Epithelial cell of proximal tubule (primary cell): ENCODE measurements at regions not wholly inside any gene's neighbourhood (a gene's known extent, or its start where the extent isn't known, plus 50 kb on each side); places are given as distances from the start of the nearest gene placed in this dataset.
"Not testable (repeated sequence)": the region's sequence is repeated elsewhere in the genome, so short reads cannot be mapped to it uniquely, and the experiment has no call there.

Source experiments
- DNase-seq: peaks from one replicate; pipeline ENCODE4 v3.0.0-alpha.2; 2011; ENCODE audit warnings: low read depth
- H3K4me3 ChIP-seq: 2 replicates; pipeline ENCODE4 v1.5.1; 2011; ENCODE audit warnings: low read depth, mild to moderate bottlenecking, low read length
- TF ChIP-seq, protein P1 (sequence below): conservative IDR thresholded peaks from 2 replicates; pipeline ENCODE4 v1.5.1; 2012; ENCODE audit warnings: low read depth, mild to moderate bottlenecking, low read length

DNA sequence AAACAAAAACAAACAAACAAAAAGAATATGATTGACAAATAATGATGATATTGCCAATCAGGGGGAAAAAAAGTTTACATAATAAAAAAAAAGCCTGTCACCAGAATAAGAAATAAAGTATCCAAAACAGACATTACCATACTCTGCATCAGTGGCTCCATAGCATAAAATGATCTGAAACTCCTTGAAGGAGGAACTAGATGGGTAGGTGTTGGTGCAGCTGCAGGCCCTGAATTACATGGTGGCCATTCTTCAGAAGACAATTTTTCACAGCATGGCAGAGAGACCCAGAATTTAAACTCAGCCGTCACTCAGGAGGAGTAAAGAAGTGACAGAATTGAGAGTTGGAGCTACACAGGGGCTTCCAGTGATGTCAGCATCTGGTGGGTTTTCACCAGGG is 60.2 kb downstream of the GLUL start:
- TF ChIP-seq, protein P1, sequence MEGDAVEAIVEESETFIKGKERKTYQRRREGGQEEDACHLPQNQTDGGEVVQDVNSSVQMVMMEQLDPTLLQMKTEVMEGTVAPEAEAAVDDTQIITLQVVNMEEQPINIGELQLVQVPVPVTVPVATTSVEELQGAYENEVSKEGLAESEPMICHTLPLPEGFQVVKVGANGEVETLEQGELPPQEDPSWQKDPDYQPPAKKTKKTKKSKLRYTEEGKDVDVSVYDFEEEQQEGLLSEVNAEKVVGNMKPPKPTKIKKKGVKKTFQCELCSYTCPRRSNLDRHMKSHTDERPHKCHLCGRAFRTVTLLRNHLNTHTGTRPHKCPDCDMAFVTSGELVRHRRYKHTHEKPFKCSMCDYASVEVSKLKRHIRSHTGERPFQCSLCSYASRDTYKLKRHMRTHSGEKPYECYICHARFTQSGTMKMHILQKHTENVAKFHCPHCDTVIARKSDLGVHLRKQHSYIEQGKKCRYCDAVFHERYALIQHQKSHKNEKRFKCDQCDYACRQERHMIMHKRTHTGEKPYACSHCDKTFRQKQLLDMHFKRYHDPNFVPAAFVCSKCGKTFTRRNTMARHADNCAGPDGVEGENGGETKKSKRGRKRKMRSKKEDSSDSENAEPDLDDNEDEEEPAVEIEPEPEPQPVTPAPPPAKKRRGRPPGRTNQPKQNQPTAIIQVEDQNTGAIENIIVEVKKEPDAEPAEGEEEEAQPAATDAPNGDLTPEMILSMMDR = no peak
- DNase-seq = no peak
- no peak overlapping the region for H3K4me3 ChIP-seq

- DNase-seq = no peak
- no peak overlapping the region for H3K4me3 ChIP-seq
- TF ChIP-seq, protein P1 = no peak
Measured at GRCh38 chr1:182330303-182330702, 61.3 kb downstream of the GLUL start.

GRCh38 chr1:182329471-182329870 is 62.1 kb downstream of the GLUL start:
- H3K4me3 ChIP-seq = no peak overlapping the region
- TF ChIP-seq, protein P1 = no peak
- DNase-seq = no peak

GRCh38 chr1:182328591-182328990 is 63.0 kb downstream of the GLUL start:
- H3K4me3 ChIP-seq = no peak overlapping the region
- DNase-seq = no peak
- TF ChIP-seq, protein P1 = no peak

DNA sequence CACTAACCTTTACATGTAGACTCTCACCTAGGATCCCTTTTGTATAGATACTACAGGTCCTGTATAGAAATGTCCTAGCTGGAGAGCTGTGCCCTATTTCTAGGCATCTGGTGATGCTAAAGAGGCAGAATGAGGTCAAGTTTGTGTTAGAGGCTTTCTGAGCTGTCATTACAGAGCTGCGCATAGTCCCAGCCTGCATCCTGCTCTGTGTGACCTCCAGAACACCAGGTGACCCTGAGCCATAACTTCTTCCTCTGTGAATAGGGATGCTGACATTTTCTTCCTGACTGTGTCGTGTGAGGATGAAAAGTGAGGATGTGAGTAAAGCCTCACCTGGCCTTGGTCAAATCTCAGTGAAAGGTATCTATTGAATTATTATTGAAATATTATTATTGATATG is 66.3 kb downstream of the GLUL start:
- no peak overlapping the region for H3K4me3 ChIP-seq
- DNase-seq = no peak
- TF ChIP-seq, protein P1 = no peak

- H3K4me3 ChIP-seq, DNase-seq: not testable (repeated sequence)
Measured at GRCh38 chr1:182321532-182321931, 70.1 kb downstream of the GLUL start.

DNA sequence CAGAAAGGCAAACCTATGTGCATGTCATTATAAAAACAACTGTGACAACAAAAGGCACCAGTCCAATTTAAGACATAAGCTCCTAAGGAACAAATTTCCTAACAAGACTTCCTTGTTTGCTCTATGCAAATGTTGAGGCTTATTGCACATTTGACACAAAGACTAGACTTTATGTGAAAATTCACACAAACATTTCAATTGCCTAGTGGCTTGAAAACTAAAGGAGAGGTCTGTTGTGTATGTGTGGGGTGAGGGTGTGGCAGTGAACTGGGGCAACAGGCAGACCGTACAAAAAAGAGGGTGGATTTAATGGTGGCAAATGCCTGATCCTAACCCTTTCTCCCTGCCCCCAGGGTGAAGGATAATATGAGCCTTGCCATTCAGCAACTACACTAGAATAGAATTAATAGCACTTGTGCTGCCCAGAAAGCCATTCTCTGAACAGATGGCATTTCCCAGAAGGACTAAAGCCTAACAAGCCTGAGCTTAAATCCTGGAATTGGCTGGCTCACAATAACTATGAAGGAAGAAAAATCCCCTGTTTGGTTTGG is 73.9 kb downstream of the GLUL start:
- no peak for DNase-seq
- no peak overlapping the region for H3K4me3 ChIP-seq
- TF ChIP-seq, protein P1 = no peak

DNA sequence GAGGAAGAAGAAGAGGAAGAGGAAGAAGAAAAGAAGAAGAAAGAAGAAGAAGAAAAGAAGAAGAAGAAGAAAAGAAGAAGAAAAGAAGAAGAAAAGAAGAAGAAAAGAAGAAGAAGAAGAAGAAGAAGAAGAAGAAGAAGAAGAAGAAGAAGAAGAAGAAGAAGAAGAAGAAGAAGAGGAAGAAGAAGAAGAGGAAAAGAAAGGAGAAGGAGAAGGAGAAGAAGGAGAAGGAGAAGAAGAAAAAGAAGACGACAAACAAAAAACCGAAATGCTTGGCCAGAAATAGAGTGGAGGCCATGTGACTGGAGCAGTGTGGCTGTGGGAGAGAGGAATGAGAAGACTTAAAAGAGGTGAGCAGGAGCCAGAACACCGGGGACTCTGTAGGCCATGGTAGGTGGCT is 75.1 kb downstream of the GLUL start:
- H3K4me3 ChIP-seq, DNase-seq: not testable (repeated sequence)
